ENCODE measurements at regions not wholly inside any gene's neighbourhood (a gene's known extent, or its start where the extent isn't known, plus 50 kb on each side); places are given as distances from the start of the nearest gene placed in this dataset.

DNA sequence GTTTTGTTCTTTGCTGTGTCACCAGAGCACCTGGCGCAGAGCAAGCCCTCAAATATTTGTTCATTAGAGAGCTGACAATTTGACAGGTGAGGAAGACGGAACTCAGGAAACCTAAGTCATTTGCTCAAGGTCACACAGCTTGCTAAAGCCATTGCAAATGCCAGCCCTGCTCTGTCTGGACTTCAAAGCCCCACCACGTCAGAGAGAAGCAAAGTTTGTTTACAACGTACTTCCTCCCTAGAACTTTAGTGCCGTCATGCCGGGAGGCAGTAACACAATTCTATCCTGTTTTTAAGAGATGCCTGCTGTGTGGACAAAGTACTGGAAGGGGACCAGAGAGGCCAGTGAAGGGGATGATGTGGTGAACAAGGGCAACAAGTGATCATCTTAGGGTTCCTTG is 216.6 kb upstream of the PRICKLE2 start:
- TF ChIP-seq, protein P1, sequence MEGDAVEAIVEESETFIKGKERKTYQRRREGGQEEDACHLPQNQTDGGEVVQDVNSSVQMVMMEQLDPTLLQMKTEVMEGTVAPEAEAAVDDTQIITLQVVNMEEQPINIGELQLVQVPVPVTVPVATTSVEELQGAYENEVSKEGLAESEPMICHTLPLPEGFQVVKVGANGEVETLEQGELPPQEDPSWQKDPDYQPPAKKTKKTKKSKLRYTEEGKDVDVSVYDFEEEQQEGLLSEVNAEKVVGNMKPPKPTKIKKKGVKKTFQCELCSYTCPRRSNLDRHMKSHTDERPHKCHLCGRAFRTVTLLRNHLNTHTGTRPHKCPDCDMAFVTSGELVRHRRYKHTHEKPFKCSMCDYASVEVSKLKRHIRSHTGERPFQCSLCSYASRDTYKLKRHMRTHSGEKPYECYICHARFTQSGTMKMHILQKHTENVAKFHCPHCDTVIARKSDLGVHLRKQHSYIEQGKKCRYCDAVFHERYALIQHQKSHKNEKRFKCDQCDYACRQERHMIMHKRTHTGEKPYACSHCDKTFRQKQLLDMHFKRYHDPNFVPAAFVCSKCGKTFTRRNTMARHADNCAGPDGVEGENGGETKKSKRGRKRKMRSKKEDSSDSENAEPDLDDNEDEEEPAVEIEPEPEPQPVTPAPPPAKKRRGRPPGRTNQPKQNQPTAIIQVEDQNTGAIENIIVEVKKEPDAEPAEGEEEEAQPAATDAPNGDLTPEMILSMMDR (IDR thresholded peaks at IDR 0.05) = no peak
- TF ChIP-seq POLR2A (IDR thresholded peaks at IDR 0.05) = no peak
